Epithelial cell of prostate (primary cell): ENCODE measurements at regions not wholly inside any gene's neighbourhood (a gene's known extent, or its start where the extent isn't known, plus 50 kb on each side); places are given as distances from the start of the nearest gene placed in this dataset.

ENCODE experiments used
- DNase-seq: peaks from one replicate; pipeline ENCODE4 v3.0.0-alpha.2; 2011; ENCODE audit warnings: low read depth, low spot score
- H3K27ac ChIP-seq: fragments of 450-650 bp; 2 replicates; pipeline ENCODE4 v1.5.1; 2017; ENCODE audit warnings: mild to moderate bottlenecking

GRCh38 chr5:143571642-143572624 lies 168.4 kb upstream of the NR3C1 start:
- H3K27ac ChIP-seq: no peak overlapping the region
- DNase-seq: no peak

GRCh38 chr5:143570989-143571388 lies 167.5 kb upstream of the NR3C1 start:
- DNase-seq: no peak
- no peak overlapping the region for H3K27ac ChIP-seq

- no peak overlapping the region for H3K27ac ChIP-seq
- no peak for DNase-seq
Observed at GRCh38 chr5:143569722-143570567, 166.5 kb upstream of the NR3C1 start.

DNA sequence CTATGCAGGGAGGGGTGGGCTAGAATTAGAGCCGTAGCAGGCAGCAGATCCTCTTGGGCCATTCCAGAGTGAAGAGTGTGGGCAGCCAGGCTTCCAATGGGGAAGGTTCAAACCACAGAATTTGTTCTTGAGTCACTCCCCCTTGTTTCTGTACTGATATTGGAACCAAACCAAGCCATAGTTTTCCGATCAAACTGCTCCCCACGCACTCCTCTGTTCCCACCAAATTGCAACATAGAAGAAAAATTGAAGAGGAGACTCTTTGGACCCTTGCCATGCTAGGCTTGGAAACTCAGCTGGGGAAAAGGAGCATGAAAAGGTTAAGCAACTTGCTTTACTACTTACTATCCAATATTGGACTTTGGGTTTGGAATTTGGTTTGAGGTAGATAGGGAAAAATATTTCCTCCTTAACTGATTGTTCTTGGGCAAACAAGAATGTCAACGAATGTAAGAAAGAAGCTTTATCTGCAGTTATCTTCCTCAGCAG lies 165.8 kb upstream of the NR3C1 start:
- DNase-seq: no peak
- H3K27ac ChIP-seq: no peak overlapping the region

DNA sequence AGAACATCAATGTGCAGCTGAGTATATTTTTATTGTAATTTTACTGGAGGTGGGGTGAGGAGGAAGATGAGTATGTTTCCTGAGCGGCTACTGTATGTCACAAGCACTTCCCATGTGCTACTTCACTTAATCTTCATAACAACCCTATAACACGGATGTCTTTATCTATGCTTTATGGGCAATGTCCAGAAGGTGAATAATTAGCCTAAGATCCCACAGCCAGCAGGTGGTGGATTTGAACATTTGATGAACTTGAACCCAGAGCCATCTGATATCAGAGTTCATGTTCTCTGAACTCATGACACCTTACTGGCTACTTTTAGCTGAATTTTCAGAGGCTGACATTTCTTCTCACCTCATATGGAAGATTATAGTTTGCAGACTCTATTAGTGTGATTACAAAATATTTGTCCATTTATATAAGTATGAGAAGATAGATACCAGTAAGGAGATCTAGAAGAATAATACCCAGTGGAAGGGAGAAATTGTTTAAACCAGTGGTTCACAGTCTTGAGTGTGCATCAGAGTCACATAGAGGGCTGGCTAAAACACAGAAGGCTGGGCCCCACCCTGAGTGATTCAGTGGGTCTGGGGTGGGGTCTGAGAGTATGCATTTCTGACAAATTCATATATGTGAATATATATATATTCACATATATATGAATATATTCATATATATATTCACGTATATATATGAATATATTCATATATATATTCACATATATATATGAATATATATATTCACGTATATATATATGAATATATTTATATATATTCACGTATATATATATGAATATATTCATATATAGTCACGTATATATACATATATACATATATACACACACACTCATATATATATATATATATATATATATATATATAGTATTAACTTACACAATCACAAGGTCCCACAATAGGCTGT lies 164.4 kb upstream of the NR3C1 start:
- H3K27ac ChIP-seq: no peak overlapping the region

GRCh38 chr5:143566139-143566538 lies 162.7 kb upstream of the NR3C1 start:
- H3K27ac ChIP-seq: no peak overlapping the region
- DNase-seq: no peak

More for the DNA sequence above, 164.4 kb upstream of the NR3C1 start:
- DNase-seq: no peak

GRCh38 chr5:143564417-143564816 lies 160.9 kb upstream of the NR3C1 start:
- DNase-seq: no peak
- H3K27ac ChIP-seq: no peak overlapping the region

DNA sequence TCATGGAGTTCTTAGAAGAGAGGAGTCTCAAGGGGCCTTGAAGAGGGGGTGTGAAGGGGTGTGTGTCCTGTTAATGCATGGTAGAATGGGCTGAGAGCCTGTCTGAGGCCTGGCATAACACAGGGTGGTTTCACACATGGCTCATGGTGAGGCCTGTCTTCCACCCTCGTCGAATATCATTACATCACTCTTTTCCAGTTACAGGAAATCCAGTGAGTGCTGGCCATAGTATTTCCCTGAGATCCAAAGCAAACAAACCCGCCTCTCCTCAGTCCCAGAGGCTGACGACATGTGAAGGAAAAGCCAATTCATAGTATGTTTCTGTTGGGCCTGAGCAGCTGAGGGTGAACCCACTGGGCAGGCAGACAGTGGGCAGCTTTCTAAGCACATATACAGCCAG lies 159.4 kb upstream of the NR3C1 start:
- H3K27ac ChIP-seq: peak overlapping the region; percentile 7
- DNase-seq: no peak

- DNase-seq: no peak
- no peak overlapping the region for H3K27ac ChIP-seq
Observed at GRCh38 chr5:143561219-143561618, 157.7 kb upstream of the NR3C1 start.

DNA sequence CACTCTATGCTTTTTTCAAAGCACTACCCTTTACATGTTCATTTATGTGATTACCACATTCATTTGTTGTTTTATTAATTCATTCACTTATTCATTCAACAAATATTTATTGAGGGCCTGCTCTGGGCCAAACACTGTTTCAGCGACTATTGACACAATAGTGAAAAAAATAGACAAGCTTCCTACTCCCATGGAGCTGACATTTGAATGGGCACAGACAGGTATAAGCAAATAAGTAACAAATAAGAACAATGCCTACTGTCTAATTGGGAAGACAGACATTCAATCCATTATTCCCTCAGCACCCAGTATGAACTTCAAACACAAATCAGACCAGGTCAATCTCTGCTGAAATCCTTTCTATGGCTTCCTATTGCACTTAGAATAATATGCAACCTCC lies 156.9 kb upstream of the NR3C1 start:
- no peak overlapping the region for H3K27ac ChIP-seq
- DNase-seq: no peak

DNA sequence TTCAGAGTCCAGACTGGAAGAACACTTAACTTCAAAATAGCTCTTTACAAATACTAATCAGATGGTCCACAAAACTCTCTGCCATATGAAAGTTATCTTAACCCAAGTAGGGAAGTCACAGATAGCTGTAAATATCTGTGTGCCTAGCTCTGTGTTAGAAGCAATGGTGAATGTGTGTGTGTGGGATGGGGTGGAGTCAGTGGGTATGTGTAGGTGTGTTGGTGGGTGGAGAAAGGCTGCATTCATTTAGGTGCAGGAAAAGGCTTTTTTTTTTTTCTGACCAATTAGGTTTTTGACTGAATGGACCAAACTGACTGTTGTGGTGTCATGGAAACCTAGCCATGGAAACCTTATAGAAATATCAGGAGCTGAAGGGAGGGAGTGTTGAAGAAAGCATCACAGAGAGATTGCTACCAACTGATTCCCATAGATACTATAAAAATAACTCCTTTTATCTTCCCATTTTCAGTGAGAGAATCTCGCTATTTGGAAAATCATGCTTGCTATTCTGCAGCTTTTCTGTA lies 156.2 kb upstream of the NR3C1 start:
- H3K27ac ChIP-seq: no peak overlapping the region
- DNase-seq: no peak

- DNase-seq: no peak
- H3K27ac ChIP-seq: no peak overlapping the region
Observed at GRCh38 chr5:143558048-143558447, 154.6 kb upstream of the NR3C1 start.

GRCh38 chr5:143557061-143557818 lies 153.8 kb upstream of the NR3C1 start:
- DNase-seq: no peak
- peak overlapping the region; percentile 33 for H3K27ac ChIP-seq

- H3K27ac ChIP-seq: peak overlapping the region; percentile 80
- DNase-seq: no peak
Observed at GRCh38 chr5:143554918-143555477, 151.5 kb upstream of the NR3C1 start.

GRCh38 chr5:143554187-143554717 lies 150.8 kb upstream of the NR3C1 start:
- DNase-seq: peak; percentile 88
- peak overlapping the region; percentile 80 for H3K27ac ChIP-seq

DNA sequence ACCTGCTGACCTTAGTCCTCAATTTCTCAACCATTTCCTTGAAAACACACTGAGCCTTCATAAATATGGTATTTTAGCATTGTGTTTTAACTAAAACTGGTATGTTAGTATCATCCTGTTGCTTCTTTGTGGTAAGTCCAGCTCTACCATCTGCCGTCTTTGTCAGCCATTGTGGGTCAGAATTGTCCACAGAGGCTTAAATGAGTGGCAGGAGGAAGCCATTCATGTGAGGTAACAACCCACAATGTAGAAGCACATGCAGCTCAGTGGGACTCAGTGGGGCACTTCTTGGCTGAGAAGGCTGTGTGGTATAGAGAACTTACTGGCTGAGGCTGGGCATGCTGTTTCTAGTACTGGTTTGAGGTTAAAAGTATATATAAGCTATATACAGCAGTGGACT lies 149.2 kb upstream of the NR3C1 start:
- H3K27ac ChIP-seq: no peak overlapping the region
- DNase-seq: no peak

GRCh38 chr5:143551820-143552251 lies 148.3 kb upstream of the NR3C1 start:
- H3K27ac ChIP-seq: no peak overlapping the region
- no peak for DNase-seq

DNA sequence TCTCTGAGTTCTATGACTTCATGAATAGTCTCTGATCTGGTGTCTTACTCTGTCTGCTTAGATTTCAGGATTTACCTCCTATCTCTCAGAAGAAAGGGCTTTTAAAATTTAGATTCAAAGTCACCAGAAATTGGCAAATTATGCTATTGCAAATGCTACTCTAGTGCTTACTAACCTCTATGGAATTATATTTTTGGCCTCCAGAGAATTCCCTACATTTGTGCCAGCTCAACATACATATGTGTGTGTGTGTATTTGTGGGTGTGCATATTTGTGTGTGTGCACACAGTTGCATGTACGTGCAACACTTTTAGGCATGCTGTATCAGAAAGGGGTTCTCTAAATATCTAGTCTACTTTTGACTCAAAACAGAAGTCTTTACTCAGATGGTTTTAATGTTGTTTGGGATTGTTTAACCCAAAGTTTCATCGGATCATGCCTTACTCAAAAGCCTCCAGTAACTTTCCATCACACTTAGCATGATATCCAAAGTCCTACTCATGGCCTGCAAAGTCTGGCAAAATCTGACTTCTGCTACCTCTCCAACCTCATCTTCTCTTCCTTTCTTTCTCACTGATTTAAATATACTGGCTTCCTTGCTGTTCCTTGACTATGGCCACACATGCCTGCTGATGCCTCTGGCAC lies 147.6 kb upstream of the NR3C1 start:
- no peak for DNase-seq
- no peak overlapping the region for H3K27ac ChIP-seq
